Transverse colon (tissue), 4 donors: ENCODE measurements at regions not wholly inside any gene's neighbourhood (a gene's known extent, or its start where the extent isn't known, plus 50 kb on each side); places are given as distances from the start of the nearest gene placed in this dataset.
"Not testable (repeated sequence)": the region's sequence is repeated elsewhere in the genome, so short reads cannot be mapped to it uniquely, and the experiment has no call there.

Source experiments
- CTCF ChIP-seq, 5 experiments: fragments of 200-600 bp in 3 of 5; fragments of 450-650 bp in 2 of 5; sonication (generic) in 3 of 5; IDR thresholded peaks; 1 replicate in 2 of 5; 2 replicates in 3 of 5; pipeline ENCODE4 v1.5.1; 2016 to 2017; ENCODE audit warnings: antibody characterized with exemption in 5 of 5, inconsistent platforms in 3 of 5, mild to moderate bottlenecking in 2 of 5, moderate library complexity in 1 of 5
- POLR2A ChIP-seq: fragments of 450-650 bp; IDR thresholded peaks from one replicate; pipeline ENCODE4 v1.6.1; 2016; ENCODE audit warnings: antibody characterized with exemption, mild to moderate bottlenecking, moderate library complexity
- POLR2AphosphoS5 ChIP-seq, 3 donors: sonication (generic); formaldehyde crosslinking; IDR thresholded peaks; one replicate each; pipeline ENCODE4 v1.6.1; 2016; ENCODE audit warnings: antibody characterized with exemption in 3 of 3

- not testable (repeated sequence) for TF ChIP-seq CTCF (IDR thresholded peaks at IDR 0.05); POLR2AphosphoS5 (IDR thresholded peaks at IDR 0.05); POLR2A
These were observed 256.6 kb upstream of the SPATA31A3 start for GRCh38 chr9:67248967-67249366.
